ENCODE measurements at regions not wholly inside any gene's neighbourhood (a gene's known extent, or its start where the extent isn't known, plus 50 kb on each side); places are given as distances from the start of the nearest gene placed in this dataset.

DNA sequence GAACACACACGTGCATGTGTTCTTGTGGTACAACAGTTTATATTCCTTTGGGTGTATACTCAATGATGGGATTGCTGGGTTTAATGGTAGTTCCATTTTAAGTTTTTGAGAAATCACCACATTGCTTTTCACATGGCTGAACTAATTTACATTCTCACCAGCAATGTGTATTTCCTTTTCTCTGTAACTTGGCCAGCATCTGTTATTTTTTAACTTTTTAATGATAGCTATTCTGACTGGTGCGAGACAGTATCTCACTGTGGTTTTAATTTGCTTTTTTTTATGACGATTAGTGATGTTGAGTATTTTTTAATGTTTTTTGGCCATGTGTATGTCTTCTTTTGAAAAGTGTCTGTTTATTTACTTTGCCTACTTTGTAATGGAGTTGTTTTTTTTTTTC is 256.6 kb downstream of the ZWINT start:
- Histone ChIP-seq H3K36me3 (ENCODE audit: control insufficient read depth in 2 of 2, extremely low read depth in 1 of 2, insufficient read depth in 2 of 2, low read length in 2 of 2) (no peaks in the 10 kb centered on the region), H3K9me3 (ENCODE audit: control insufficient read depth, low read depth, low read length) (no peaks in the 10 kb centered on the region), H3K27me3 (ENCODE audit: control insufficient read depth, extremely low read depth, insufficient read depth, low read length) (no peaks in the 10 kb centered on the region), H3K9ac (ENCODE audit: control insufficient read depth, extremely low read depth, insufficient read depth, low read length) (no peak overlapping the region), H2AFZ (ENCODE audit: control insufficient read depth, low read length) (no peak overlapping the region), H3K4me1 (ENCODE audit: control insufficient read depth, extremely low read depth, insufficient read depth, low read length) (no peaks in the 10 kb centered on the region), H3K79me2 (ENCODE audit: control insufficient read depth, insufficient read depth, low read length) (no peaks in the 10 kb centered on the region), H4K20me1 (ENCODE audit: control insufficient read depth, extremely low read depth, insufficient read depth, low read length) (no peaks in the 10 kb centered on the region), H3K4me2 (ENCODE audit: control insufficient read depth, extremely low read depth, insufficient read depth, low read depth, low read length) (no peak overlapping the region), H3K27ac (ENCODE audit: control insufficient read depth, insufficient read depth, low read length) (no peak overlapping the region), H3K4me3 (ENCODE audit: control insufficient read depth in 2 of 3, extremely low read depth in 1 of 3, insufficient read depth in 2 of 3, low read depth in 1 of 3, low read length in 3 of 3) (no peak overlapping the region), H3K9me1 (ENCODE audit: control insufficient read depth, extremely low read depth, insufficient read depth, low read length) (no peaks in the 10 kb centered on the region)
- FAIRE-seq (no peak), DNase-seq (ENCODE audit: low read depth, low spot score) (no peak)
- dilution Hi-C loops (cut with MboI; ENCODE audit: extremely low pct_ligation_motif_present, low sequenced_read_pairs), result no loop called here
- TF ChIP-seq EZH2 (IDR thresholded peaks at IDR 0.05; ENCODE audit: low read length) (no peak), CTCF (optimal IDR thresholded peaks at IDR 0.05 in 1 of 3, IDR thresholded peaks at IDR 0.05 in 1 of 3, conservative IDR thresholded peaks at IDR 0.05 in 1 of 3; ENCODE audit: extremely low read depth in 1 of 3, insufficient read depth in 2 of 3, low read length in 3 of 3) (no peak)

DNA sequence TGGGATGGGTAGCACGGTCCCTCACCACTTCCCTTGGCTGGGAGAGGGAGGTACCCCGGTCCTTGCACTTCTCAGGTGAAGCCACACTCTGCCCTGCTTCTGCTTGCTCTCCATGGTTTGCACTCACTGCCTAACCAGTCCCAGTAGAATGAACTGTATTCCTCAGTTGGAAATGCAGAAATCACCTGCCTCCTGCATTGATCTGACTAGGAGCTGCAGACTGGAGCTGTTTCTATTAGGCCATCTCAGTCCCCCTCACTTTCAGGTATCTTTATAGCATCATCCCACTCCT is 264.9 kb downstream of the ZWINT start:
- Histone ChIP-seq H3K36me3 (ENCODE audit: control insufficient read depth in 2 of 2, extremely low read depth in 1 of 2, insufficient read depth in 2 of 2, low read length in 2 of 2) (no peaks in the 10 kb centered on the region), H2AFZ (ENCODE audit: control insufficient read depth, low read length) (no peak overlapping the region), H3K9ac (ENCODE audit: control insufficient read depth, extremely low read depth, insufficient read depth, low read length) (no peak overlapping the region), H3K9me3 (ENCODE audit: control insufficient read depth, low read depth, low read length) (no peaks in the 10 kb centered on the region), H3K4me3 (ENCODE audit: control insufficient read depth in 2 of 3, extremely low read depth in 1 of 3, insufficient read depth in 2 of 3, low read depth in 1 of 3, low read length in 3 of 3) (no peak overlapping the region), H3K4me2 (ENCODE audit: control insufficient read depth, extremely low read depth, insufficient read depth, low read depth, low read length) (no peak overlapping the region), H4K20me1 (ENCODE audit: control insufficient read depth, extremely low read depth, insufficient read depth, low read length) (no peaks in the 10 kb centered on the region), H3K27ac (ENCODE audit: control insufficient read depth, insufficient read depth, low read length) (no peak overlapping the region), H3K27me3 (ENCODE audit: control insufficient read depth, extremely low read depth, insufficient read depth, low read length) (no peaks in the 10 kb centered on the region), H3K9me1 (ENCODE audit: control insufficient read depth, extremely low read depth, insufficient read depth, low read length) (no peaks in the 10 kb centered on the region), H3K4me1 (ENCODE audit: control insufficient read depth, extremely low read depth, insufficient read depth, low read length) (no peaks in the 10 kb centered on the region), H3K79me2 (ENCODE audit: control insufficient read depth, insufficient read depth, low read length) (no peaks in the 10 kb centered on the region)
- FAIRE-seq, result no peak
- dilution Hi-C loops (cut with MboI; ENCODE audit: extremely low pct_ligation_motif_present, low sequenced_read_pairs), result no loop called here
- TF ChIP-seq EZH2 (IDR thresholded peaks at IDR 0.05; ENCODE audit: low read length) (no peak), CTCF (optimal IDR thresholded peaks at IDR 0.05 in 1 of 3, IDR thresholded peaks at IDR 0.05 in 1 of 3, conservative IDR thresholded peaks at IDR 0.05 in 1 of 3; ENCODE audit: extremely low read depth in 1 of 3, insufficient read depth in 2 of 3, low read length in 3 of 3) (no peak)
- DNase-seq (ENCODE audit: low read depth, low spot score), result no peak
